NB4 (cell line): ENCODE measurements at regions not wholly inside any gene's neighbourhood (a gene's known extent, or its start where the extent isn't known, plus 50 kb on each side); places are given as distances from the start of the nearest gene placed in this dataset.
A peak's percentile ranks its signal among the peaks of the same experiment; 100 is the strongest.

Experiments
- DNase-seq: peaks from one replicate; pipeline ENCODE4 v3.0.0; 2010; ENCODE audit warnings: low read depth
- H3K4me3 ChIP-seq: one replicate; pipeline ENCODE4 v1.5.1; 2011; ENCODE audit warnings: mild to moderate bottlenecking, low read depth, low read length, moderate library complexity
- MYC ChIP-seq: IDR thresholded peaks from 2 replicates; pipeline ENCODE4 v1.6.1; 2011; ENCODE audit warnings: low read depth, low read length
- POLR2A ChIP-seq: IDR thresholded peaks from 2 replicates; pipeline ENCODE4 v1.6.1; 2011; ENCODE audit warnings: mild to moderate bottlenecking; ENCODE audit not compliant: insufficient read length; ENCODE audit errors: extremely low read depth
- TF ChIP-seq, protein P1 (sequence below): IDR thresholded peaks from 2 replicates; pipeline ENCODE4 v1.6.1; 2011; ENCODE audit warnings: low read depth, low read length
- TF ChIP-seq, protein P2 (sequence below): IDR thresholded peaks from one replicate; pipeline ENCODE4 v1.5.1; 2012; ENCODE audit warnings: low read depth, low read length

DNA sequence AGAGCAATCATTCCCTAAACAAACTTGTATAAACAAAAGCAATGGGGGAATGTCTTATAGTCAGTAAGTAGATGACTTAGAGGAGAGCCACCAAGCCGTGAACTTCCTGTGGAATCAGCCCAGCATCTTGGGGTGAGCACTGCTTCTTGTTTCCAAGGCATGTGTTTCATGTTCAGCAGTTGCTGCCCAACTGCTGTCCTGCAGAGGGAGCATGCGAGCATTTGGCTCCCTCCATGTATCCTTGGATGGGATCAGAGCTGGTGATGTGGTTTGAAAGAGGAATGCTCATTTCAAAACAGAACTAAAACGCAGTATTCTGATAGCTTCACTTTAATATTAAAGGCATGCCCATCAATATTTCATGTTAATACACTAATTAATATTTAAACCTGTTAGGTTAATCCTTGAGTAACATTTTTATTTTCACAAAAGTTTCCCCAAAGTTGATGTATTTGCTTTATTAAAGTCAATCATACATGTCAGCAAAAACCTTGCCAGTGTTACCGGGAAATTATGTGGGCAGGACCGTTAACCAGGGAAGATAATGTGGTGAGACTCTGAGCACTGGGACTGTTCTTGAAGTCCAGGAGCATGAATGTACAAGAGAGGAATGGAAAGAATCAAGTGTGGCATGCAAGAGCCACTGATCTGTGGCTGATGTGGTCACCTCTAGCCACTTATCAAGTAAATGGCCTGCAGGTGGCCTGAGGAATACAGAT, 172.1 kb upstream of the GGTLC1 start:
- no peak overlapping the region for H3K4me3 ChIP-seq
- TF ChIP-seq, protein P1, sequence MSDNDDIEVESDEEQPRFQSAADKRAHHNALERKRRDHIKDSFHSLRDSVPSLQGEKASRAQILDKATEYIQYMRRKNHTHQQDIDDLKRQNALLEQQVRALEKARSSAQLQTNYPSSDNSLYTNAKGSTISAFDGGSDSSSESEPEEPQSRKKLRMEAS, result peak; percentile 65
- no peak for TF ChIP-seq MYC
- TF ChIP-seq, protein P2, sequence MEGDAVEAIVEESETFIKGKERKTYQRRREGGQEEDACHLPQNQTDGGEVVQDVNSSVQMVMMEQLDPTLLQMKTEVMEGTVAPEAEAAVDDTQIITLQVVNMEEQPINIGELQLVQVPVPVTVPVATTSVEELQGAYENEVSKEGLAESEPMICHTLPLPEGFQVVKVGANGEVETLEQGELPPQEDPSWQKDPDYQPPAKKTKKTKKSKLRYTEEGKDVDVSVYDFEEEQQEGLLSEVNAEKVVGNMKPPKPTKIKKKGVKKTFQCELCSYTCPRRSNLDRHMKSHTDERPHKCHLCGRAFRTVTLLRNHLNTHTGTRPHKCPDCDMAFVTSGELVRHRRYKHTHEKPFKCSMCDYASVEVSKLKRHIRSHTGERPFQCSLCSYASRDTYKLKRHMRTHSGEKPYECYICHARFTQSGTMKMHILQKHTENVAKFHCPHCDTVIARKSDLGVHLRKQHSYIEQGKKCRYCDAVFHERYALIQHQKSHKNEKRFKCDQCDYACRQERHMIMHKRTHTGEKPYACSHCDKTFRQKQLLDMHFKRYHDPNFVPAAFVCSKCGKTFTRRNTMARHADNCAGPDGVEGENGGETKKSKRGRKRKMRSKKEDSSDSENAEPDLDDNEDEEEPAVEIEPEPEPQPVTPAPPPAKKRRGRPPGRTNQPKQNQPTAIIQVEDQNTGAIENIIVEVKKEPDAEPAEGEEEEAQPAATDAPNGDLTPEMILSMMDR, result peak; percentile 90
- peak; percentile 44 for DNase-seq

DNA sequence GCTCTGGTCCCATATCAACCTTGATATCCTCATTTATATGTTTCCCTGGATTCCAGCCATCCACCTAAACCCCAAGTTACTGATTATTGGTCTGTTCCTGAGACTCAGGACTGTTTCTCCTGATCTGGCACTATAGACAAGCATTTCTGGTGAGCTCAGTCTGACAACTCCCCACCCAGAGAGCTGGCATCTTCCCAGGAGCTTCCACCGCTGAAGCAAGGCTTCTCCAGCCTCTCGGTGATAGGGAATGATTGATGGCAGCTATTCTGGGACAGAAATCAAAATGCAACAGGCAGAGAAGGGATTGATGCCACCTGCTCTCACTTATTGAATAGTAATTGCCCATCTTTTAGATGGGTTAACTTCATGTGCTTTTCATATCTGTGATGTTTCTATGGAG, 169.7 kb upstream of the GGTLC1 start:
- TF ChIP-seq, protein P2, result no peak
- TF ChIP-seq POLR2A (no peak), MYC (no peak)
- TF ChIP-seq, protein P1, result no peak
- DNase-seq, result no peak
- H3K4me3 ChIP-seq, result no peak overlapping the region

DNA sequence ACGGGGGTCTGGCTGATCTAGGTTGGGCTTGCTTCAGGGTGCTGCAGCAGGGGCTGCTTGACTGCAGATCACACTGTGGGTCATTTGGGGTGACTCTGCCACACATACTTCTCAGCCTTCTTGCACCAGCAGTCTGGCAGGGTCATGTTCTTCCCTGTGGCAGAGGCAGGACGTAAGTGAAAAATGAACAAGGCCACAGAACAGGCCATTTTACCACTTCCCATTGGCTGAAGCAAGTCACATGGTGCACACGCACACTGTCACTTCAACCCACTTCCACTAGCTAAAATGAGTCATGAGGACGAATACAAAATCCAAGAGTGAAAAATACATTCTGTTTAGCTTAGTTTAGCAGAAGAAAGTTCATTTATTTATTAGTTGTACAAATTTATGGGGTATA, 168.6 kb upstream of the GGTLC1 start:
- no peak overlapping the region for H3K4me3 ChIP-seq
- TF ChIP-seq, protein P2, result no peak
- TF ChIP-seq, protein P1, result no peak
- TF ChIP-seq POLR2A, result no peak
- no peak for DNase-seq

DNA sequence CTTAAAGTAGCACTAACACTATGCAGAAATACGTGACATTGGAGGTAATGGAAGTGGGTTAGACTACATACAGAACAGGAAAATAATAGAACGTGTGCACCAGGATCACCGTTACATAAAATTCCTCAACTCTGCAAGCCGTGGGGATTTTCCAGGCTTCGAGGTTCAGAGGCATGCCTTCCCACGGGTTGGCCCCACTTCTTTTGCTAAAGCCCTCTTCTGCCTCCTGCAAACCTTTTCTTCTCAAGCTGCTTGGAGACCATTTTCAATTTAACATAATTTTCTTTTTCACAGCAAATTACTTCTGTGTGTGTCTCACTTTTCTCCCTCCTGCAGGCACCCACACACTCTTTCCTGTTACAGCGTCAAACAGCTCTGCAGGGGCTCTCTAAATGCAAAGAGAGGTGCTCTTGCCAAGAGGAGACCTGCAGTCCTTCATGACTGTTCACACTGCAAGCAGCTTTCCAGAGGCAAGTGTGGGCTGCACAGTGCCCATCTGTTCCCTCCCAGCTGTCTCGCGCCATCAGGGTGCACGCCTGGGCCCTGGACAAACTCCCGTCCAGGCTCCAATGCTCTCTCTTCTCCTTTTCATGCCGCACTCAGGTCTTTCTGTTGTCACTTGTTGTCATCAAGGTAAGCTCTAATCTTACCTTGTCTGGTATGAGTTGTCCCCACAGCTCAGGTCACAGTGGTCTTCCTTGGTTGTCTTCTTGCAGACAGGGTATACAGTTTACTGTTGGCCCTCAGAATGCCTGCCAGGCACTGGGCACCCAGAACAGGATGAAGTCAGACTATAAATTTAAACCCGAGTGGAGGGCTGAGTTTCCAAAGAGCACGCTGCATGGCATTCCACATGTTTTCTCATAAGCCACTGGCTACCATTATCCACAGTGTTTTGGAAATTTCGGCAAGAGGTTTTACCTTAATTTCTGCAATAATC, 164.8 kb upstream of the GGTLC1 start:
- no peak overlapping the region for H3K4me3 ChIP-seq
- no peak for DNase-seq
- no peak for TF ChIP-seq MYC
- TF ChIP-seq, protein P2, result no peak
- TF ChIP-seq, protein P1, result no peak
- TF ChIP-seq POLR2A, result no peak

DNA sequence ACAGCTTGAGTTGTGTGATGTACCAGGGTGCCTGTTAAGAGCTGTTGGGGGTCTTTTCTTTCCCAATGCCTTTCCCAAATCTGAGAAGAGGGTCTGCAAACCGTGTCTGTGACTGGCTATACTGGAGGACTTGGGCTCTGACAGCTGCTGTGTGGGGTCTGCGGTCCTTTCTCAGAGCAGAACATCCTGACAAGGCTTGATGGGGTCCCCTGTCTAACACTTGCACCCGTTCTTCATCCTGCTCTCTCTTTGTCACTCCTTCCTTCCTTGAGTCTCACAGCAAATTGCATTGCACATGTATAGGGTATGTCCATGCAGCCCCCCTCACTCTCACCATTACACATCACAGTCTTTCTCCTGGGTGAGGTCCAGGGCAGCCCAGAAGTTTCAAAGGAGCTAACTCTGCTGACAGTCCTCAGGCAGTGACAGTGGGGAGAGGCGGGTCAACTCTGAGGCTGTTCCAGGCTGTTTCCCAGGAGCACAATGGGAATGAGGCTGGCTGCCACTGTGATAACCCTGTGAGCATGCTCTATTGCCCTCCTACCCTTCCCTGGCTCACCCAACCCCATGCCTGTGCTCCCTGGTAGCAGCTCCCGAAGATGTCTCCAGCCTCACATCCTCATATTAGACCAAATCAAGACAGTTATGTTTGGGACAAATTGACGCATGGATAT, 163.2 kb upstream of the GGTLC1 start:
- H3K4me3 ChIP-seq, result no peak overlapping the region
- no peak for DNase-seq
- TF ChIP-seq, protein P1, result no peak
- TF ChIP-seq, protein P2, result no peak
- TF ChIP-seq POLR2A (no peak), MYC (no peak)
